K562 (cell line): ENCODE measurements at regions not wholly inside any gene's neighbourhood (a gene's known extent, or its start where the extent isn't known, plus 50 kb on each side); places are given as distances from the start of the nearest gene placed in this dataset.

Experiments
- ATAC-seq: fragments of 200-7000 bp; cut with Tn5 transposase; 3 replicates; pipeline ENCODE4 v1.9.1; 2020; ENCODE audit warnings: moderate library complexity
- BruUV-seq: library from RNA; stranded (reverse); fragments of 400-500 nt; replicated peaks from 2 replicates; lab custom pipeline; 2021; lab: Mats Ljungman, UMichigan
- CTCF ChIA-PET: fragments of 300-600 bp; formaldehyde crosslinking; extraction: SDS; loops from one replicate; lab custom pipeline; 2021; ENCODE audit warnings: low intra/inter-chr PET ratio; lab: Yijun Ruan, JAX
- POLR2A ChIA-PET: fragments of 300-600, 350-650 bp; sonication (Branson Sonifier 250); formaldehyde crosslinking; extraction: SDS; loops from one replicate; lab custom pipeline; 2021; ENCODE audit warnings: antibody characterized with exemption, inconsistent platforms; lab: Yijun Ruan, JAX
- DNase-seq, 4 experiments: peaks; one replicate each; pipeline versions ENCODE4 v3.0.0 to v3.0.0-alpha.2; 2011 to 2018; ENCODE audit warnings: low spot score in 3 of 4, mixed read lengths in 3 of 4; ENCODE audit errors: extremely low read depth in 1 of 4
- FAIRE-seq: peaks from 2 replicates; lab custom pipeline; 2011; peaks lifted over from hg19 to GRCh38; lab: Jason Lieb, UNC
- H2AFZ ChIP-seq: 2 replicates; pipeline ENCODE4 v1.6.0; 2011; ENCODE audit warnings: low read depth, low read length, control low read depth, inconsistent platforms
- H3K27ac ChIP-seq: fragments of 200-600 bp; 3 replicates; pipeline ENCODE4 v1.8.0; 2011; ENCODE audit warnings: low read depth, mild to moderate bottlenecking, control low read depth, inconsistent platforms, low read length, moderate library complexity, mixed read lengths; ENCODE audit errors: extremely low read depth
- H3K27me3 ChIP-seq, 2 experiments: fragments of 300-600 bp in 1 of 2; 2 replicates in 1 of 2; 3 replicates in 1 of 2; pipeline versions ENCODE4 v1.6.0 to v1.8.0; 2011; ENCODE audit warnings: inconsistent platforms in 2 of 2, low read length in 2 of 2, mild to moderate bottlenecking in 1 of 2, mixed read lengths in 1 of 2, moderate library complexity in 1 of 2; ENCODE audit not compliant: control insufficient read depth in 2 of 2, insufficient read depth in 2 of 2
- H3K36me3 ChIP-seq: fragments of 300-600 bp; 3 replicates; pipeline ENCODE4 v1.8.0; 2011; ENCODE audit warnings: mild to moderate bottlenecking, low read length, inconsistent platforms; ENCODE audit not compliant: control insufficient read depth, insufficient read depth
- H3K4me1 ChIP-seq, 2 experiments: fragments of 200-600 bp in 1 of 2; replicated peaks in 1 of 2; 2 replicates in 1 of 2; 3 replicates in 1 of 2; pipeline versions ENCODE4 v1.5.1 to v1.8.0; 2011; ENCODE audit warnings: inconsistent platforms in 2 of 2, low read length in 2 of 2, mild to moderate bottlenecking in 1 of 2, mixed read lengths in 1 of 2, moderate library complexity in 1 of 2; ENCODE audit not compliant: control insufficient read depth in 2 of 2, insufficient read depth in 2 of 2
- H3K4me2 ChIP-seq: 2 replicates; pipeline ENCODE4 v1.6.1; 2011; ENCODE audit warnings: low read length, control low read depth, inconsistent platforms, mixed read lengths; ENCODE audit not compliant: insufficient read depth
- H3K4me3 ChIP-seq: fragments of 200-600 bp; sonication (generic), shearing (Covaris generic); 2 replicates; pipeline ENCODE4 v1.5.1; 2016; ENCODE audit warnings: control low read depth, inconsistent platforms
- H3K79me2 ChIP-seq: fragments of 200-600 bp; 3 replicates; pipeline ENCODE4 v1.8.0; 2011; ENCODE audit warnings: low read length, inconsistent platforms; ENCODE audit not compliant: control insufficient read depth, insufficient read depth
- H3K9ac ChIP-seq, 2 experiments: 2 replicates each; pipeline versions ENCODE4 v1.6.0 to v1.6.1; 2011; ENCODE audit warnings: low read depth in 2 of 2, low read length in 2 of 2, control low read depth in 1 of 2, inconsistent platforms in 1 of 2, mild to moderate bottlenecking in 1 of 2, mixed read lengths in 1 of 2; ENCODE audit not compliant: insufficient read depth in 1 of 2
- H3K9me1 ChIP-seq: one replicate; pipeline ENCODE4 v1.6.0; 2011; ENCODE audit warnings: inconsistent platforms, mild to moderate bottlenecking, low read length, moderate library complexity; ENCODE audit not compliant: control insufficient read depth, insufficient read depth
- H3K9me3 ChIP-seq: replicated peaks from 2 replicates; pipeline ENCODE4 v1.5.1; 2011; ENCODE audit warnings: low read depth, low read length, inconsistent platforms; ENCODE audit not compliant: control insufficient read depth, insufficient read depth
- H4K20me1 ChIP-seq: replicated peaks from 2 replicates; pipeline ENCODE4 v1.6.1; 2011; ENCODE audit warnings: low read length, inconsistent platforms, mixed read lengths; ENCODE audit not compliant: control insufficient read depth, insufficient read depth
- MEIS2 ChIP-seq: fragments of 450-650 bp; IDR thresholded peaks from 2 replicates; pipeline ENCODE4 v1.6.1; 2014; ENCODE audit warnings: mild to moderate bottlenecking; ENCODE audit not compliant: partially characterized antibody
- POLR2B ChIP-seq: fragments of 450-650 bp; IDR thresholded peaks from 2 replicates; pipeline ENCODE4 v1.6.1; 2018; ENCODE audit warnings: low read depth; ENCODE audit not compliant: partially characterized antibody
- POU5F1 ChIP-seq: fragments of 150-350 bp; IDR thresholded peaks from 2 replicates; pipeline ENCODE4 v1.6.1; 2014; ENCODE audit warnings: borderline replicate concordance, low read length, low read depth, mild to moderate bottlenecking; ENCODE audit not compliant: partially characterized antibody
- PPARD ChIP-seq: fragments of 250-450 bp; sonication (Bioruptor Pico); IDR thresholded peaks from 2 replicates; pipeline ENCODE4 v1.8.0; 2022; ENCODE audit warnings: inconsistent platforms, mild to moderate bottlenecking, moderate library complexity
- RBM34 ChIP-seq: fragments of 200-400 bp; formaldehyde crosslinking; IDR thresholded peaks from 2 replicates; pipeline ENCODE4 v1.6.1; 2018; ENCODE audit warnings: low read length, borderline replicate concordance; ENCODE audit not compliant: insufficient read depth
- TEAD1 ChIP-seq, 2 experiments: fragments of 450-650 bp in 1 of 2; sonication (generic) in 1 of 2; formaldehyde crosslinking; IDR thresholded peaks; 2 replicates each; pipeline versions ENCODE4 v1.4.0 to v1.8.0; 2020 to 2022; ENCODE audit warnings: mild to moderate bottlenecking in 2 of 2, missing genetic modification reagents in 1 of 2
- TEAD4 ChIP-seq, 2 experiments: sonication (generic) in 1 of 2; formaldehyde crosslinking in 1 of 2; IDR thresholded peaks; 2 replicates each; pipeline versions ENCODE4 v1.6.1 to v1.8.0; 2012 to 2022; ENCODE audit warnings: borderline replicate concordance in 1 of 2, inconsistent platforms in 1 of 2, low read length in 1 of 2, mild to moderate bottlenecking in 1 of 2, missing genetic modification reagents in 1 of 2
- ZNF146 ChIP-seq: IDR thresholded peaks from one replicate; pipeline ENCODE4 v1.6.1; 2018; ENCODE audit warnings: missing compliant biosample characterization; ENCODE audit not compliant: unreplicated experiment
- ZNF197 ChIP-seq: fragments of 200-800 bp; sonication (Bioruptor generic); IDR thresholded peaks from 2 replicates; pipeline ENCODE4 v1.6.1; 2016; ENCODE audit warnings: low read depth, missing genetic modification characterization, missing compliant biosample characterization
- ZNF589 ChIP-seq: fragments of 200-800 bp; sonication (Bioruptor generic); IDR thresholded peaks from 2 replicates; pipeline ENCODE4 v1.6.1; 2016; ENCODE audit warnings: low read depth, missing genetic modification characterization, missing compliant biosample characterization
- WGBS: fragments of 100-300 bp; shearing (Covaris generic); methylation state at CpG from one replicate; pipeline ENCODE4 v1.1.6; 2016; ENCODE audit warnings: low coverage, mixed read lengths; ENCODE audit not compliant: insufficient coverage; ENCODE audit errors: missing lambda C conversion rate; 5-methylcytosine and 5-hydroxymethylcytosine counted together
- in situ Hi-C: fragments of 300-500 bp; cut with MboI; formaldehyde crosslinking; loops from 4 replicates; pipeline ENCODE4 v1.15.0; 2018; ENCODE audit warnings: inconsistent platforms, mixed read lengths
- intact Hi-C: fragments of 100-400 bp; cut with micrococcal nuclease; formaldehyde crosslinking; loops from 2 replicates; pipeline ENCODE4 v1.14.2; 2022
- TF ChIP-seq, protein P1 (sequence below): sonication (generic); formaldehyde crosslinking; IDR thresholded peaks from 2 replicates; pipeline ENCODE4 v1.8.1; 2023; ENCODE audit warnings: mild to moderate bottlenecking, missing genetic modification reagents, moderate library complexity
- TF ChIP-seq, protein P2 (sequence below): IDR thresholded peaks from 2 replicates; pipeline ENCODE4 v1.6.1; 2012; ENCODE audit warnings: low read depth, low read length, improper control_type of control experiment, borderline replicate concordance

DNA sequence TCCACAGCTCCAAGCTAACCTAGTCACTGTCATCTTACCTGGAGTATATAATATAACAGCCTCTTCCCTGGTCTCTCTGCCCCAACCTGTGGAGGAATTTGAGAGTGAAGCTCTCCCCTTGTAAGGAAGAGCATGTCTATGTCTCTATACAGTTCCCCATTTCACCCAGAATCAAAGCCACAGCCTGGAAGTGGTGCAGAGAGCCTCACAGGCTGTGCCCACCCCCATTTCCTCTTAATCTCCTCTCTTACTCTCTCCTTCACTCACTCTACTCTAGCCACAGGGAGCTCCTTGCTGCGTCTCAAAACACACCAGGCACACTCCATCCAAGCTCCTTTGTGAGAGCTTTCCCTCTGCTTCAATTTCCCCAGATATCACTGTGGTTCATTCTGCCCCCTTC, 302.5 kb upstream of the ISX start (continued):
- TF ChIP-seq, protein P1, sequence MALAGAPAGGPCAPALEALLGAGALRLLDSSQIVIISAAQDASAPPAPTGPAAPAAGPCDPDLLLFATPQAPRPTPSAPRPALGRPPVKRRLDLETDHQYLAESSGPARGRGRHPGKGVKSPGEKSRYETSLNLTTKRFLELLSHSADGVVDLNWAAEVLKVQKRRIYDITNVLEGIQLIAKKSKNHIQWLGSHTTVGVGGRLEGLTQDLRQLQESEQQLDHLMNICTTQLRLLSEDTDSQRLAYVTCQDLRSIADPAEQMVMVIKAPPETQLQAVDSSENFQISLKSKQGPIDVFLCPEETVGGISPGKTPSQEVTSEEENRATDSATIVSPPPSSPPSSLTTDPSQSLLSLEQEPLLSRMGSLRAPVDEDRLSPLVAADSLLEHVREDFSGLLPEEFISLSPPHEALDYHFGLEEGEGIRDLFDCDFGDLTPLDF (CRISPR knock-in tag): no peak
- TF ChIP-seq TEAD4 (IDR thresholded peaks at IDR 0.05; ENCODE audit: low read length): no peak
- TF ChIP-seq TEAD4 (CRISPR knock-in tag; IDR thresholded peaks at IDR 0.05; ENCODE audit: borderline replicate concordance): no peak
- no peak for TF ChIP-seq ZNF589 (CRISPR knock-in tag)
- TF ChIP-seq TEAD1 (CRISPR knock-in tag; IDR thresholded peaks at IDR 0.05): no peak
- no peak for TF ChIP-seq ZNF146
- TF ChIP-seq, protein P2, sequence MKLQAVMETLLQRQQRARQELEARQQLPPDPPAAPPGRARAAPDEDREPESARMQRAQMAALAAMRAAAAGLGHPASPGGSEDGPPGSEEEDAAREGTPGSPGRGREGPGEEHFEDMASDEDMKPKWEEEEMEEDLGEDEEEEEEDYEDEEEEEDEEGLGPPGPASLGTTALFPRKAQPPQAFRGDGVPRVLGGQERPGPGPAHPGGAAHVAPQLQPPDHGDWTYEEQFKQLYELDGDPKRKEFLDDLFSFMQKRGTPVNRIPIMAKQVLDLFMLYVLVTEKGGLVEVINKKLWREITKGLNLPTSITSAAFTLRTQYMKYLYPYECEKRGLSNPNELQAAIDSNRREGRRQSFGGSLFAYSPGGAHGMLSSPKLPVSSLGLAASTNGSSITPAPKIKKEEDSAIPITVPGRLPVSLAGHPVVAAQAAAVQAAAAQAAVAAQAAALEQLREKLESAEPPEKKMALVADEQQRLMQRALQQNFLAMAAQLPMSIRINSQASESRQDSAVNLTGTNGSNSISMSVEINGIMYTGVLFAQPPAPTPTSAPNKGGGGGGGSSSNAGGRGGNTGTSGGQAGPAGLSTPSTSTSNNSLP: no peak
- no peak for TF ChIP-seq POU5F1

DNA sequence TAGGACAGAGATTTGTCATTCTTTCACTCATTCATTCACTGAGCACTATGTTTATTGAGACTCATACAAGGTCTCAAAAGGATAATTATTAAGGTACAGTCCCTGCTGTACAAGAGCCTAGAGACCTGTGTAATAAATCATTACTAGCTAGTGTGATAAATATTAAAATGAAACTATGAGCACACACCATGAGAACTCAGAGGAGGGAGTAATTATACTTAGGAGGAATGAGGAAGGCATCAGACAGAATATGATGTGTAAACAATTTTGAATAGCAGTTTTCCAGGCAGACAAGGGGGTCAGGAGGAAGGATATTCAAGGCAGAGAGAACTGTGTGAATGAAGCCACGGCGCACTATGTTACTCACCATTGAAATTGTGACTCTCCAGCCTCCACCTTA, 300.8 kb upstream of the ISX start:
- H3K4me1 ChIP-seq: no peaks in the 10 kb centered on the region
- no peaks in the 10 kb centered on the region for H3K9me3 ChIP-seq
- no peaks in the 10 kb centered on the region for H3K36me3 ChIP-seq
- no peaks in the 10 kb centered on the region for H3K27me3 ChIP-seq
- DNase-seq: no peak
- BruUV-seq: no TSS peak
- no peaks in the 10 kb centered on the region for H3K79me2 ChIP-seq
- in situ Hi-C loops: no loop called here
- no peak for ATAC-seq
- TF ChIP-seq MEIS2 (no peak), RBM34 (no peak), PPARD (no peak), ZNF197 (CRISPR knock-in tag) (no peak), POLR2B (no peak)
- TF ChIP-seq, all 486 proteins: peak for 0
- ChIA-PET POLR2A (no interaction called here), CTCF (no interaction called here)
- 0% methylated on average over 2 of the region's 2 CpGs for WGBS
- Histone ChIP-seq H3K4me2 (no peak overlapping the region), H3K9ac (no peak overlapping the region), H3K9me1 (no peaks in the 10 kb centered on the region), H4K20me1 (no peaks in the 10 kb centered on the region), H2AFZ (no peak overlapping the region), H3K27ac (no peak overlapping the region), H3K4me3 (no peak overlapping the region)
- intact Hi-C loops: no loop called here
- no peak for FAIRE-seq
